ENCODE measurements at regions not wholly inside any gene's neighbourhood (a gene's known extent, or its start where the extent isn't known, plus 50 kb on each side); places are given as distances from the start of the nearest gene placed in this dataset.

GRCh38 chr2:168401771-168402170, 54.3 kb upstream of the CERS6 start:
- H3K4me2 ChIP-seq (ENCODE audit: low read depth, low read length, poor library complexity, severe bottlenecking), result no peak overlapping the region
- H3K4me3 ChIP-seq (ENCODE audit: insufficient read depth, low read length, poor library complexity, severe bottlenecking), result no peak overlapping the region
- no peak overlapping the region for H3K9ac ChIP-seq (ENCODE audit: low read length)
- no peak overlapping the region for H3K27ac ChIP-seq (ENCODE audit: low read depth, low read length)
- H3K9me2 ChIP-seq (replicated peaks; ENCODE audit: insufficient read depth, low read length), result no peaks in the 10 kb centered on the region
- H2AFZ ChIP-seq (ENCODE audit: low read depth, low read length, severe bottlenecking), result no peak overlapping the region
- TF ChIP-seq CTCF (IDR thresholded peaks at IDR 0.05; ENCODE audit: insufficient read depth, low read length, poor library complexity, severe bottlenecking), result no peak
- TF ChIP-seq EZH2phosphoT487 (conservative IDR thresholded peaks at IDR 0.05; ENCODE audit: low read length), result no peak
- no peaks in the 10 kb centered on the region for H3K27me3 ChIP-seq (ENCODE audit: low read length)
- H3F3A ChIP-seq (ENCODE audit: insufficient read depth), result no peaks in the 10 kb centered on the region
- H3K79me2 ChIP-seq (ENCODE audit: insufficient read depth, low read length), result no peaks in the 10 kb centered on the region
- H4K20me1 ChIP-seq (ENCODE audit: low read depth, low read length), result no peaks in the 10 kb centered on the region
- no peaks in the 10 kb centered on the region for H3K9me3 ChIP-seq (ENCODE audit: insufficient read depth, low read length)
- no peaks in the 10 kb centered on the region for H3K36me3 ChIP-seq (ENCODE audit: low read length)

DNA sequence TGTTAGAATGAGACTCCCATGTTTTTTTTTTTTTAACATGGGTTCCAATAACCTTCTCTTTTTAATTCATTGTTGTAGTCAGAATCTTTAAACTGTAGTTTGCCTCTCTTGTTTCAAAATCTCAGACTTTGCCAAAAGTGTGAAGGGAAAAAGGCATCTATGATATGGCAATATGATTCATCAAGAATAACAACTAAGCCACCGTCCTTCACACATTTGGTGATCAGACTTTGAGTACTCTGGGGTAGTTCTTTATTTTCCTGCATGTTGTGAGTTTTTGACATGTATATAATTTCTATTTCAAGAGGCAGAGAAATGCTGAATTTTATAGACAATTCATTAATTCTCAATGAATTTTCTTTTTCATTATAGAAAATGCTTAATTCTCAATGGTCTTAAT, 53.5 kb upstream of the CERS6 start:
- no peaks in the 10 kb centered on the region for H4K20me1 ChIP-seq (ENCODE audit: low read depth, low read length)
- H3K27me3 ChIP-seq (ENCODE audit: low read length), result no peaks in the 10 kb centered on the region
- H3K79me2 ChIP-seq (ENCODE audit: insufficient read depth, low read length), result no peaks in the 10 kb centered on the region
- no peaks in the 10 kb centered on the region for H3F3A ChIP-seq (ENCODE audit: insufficient read depth)
- no peak overlapping the region for H3K4me2 ChIP-seq (ENCODE audit: low read depth, low read length, poor library complexity, severe bottlenecking)
- H3K9me3 ChIP-seq (ENCODE audit: insufficient read depth, low read length), result no peaks in the 10 kb centered on the region
- TF ChIP-seq CTCF (IDR thresholded peaks at IDR 0.05; ENCODE audit: insufficient read depth, low read length, poor library complexity, severe bottlenecking), result no peak
- no peaks in the 10 kb centered on the region for H3K9me2 ChIP-seq (replicated peaks; ENCODE audit: insufficient read depth, low read length)
- no peak overlapping the region for H3K27ac ChIP-seq (ENCODE audit: low read depth, low read length)
- H2AFZ ChIP-seq (ENCODE audit: low read depth, low read length, severe bottlenecking), result no peak overlapping the region
- no peaks in the 10 kb centered on the region for H3K36me3 ChIP-seq (ENCODE audit: low read length)
- no peak overlapping the region for H3K9ac ChIP-seq (ENCODE audit: low read length)
- H3K4me3 ChIP-seq (ENCODE audit: insufficient read depth, low read length, poor library complexity, severe bottlenecking), result no peak overlapping the region

DNA sequence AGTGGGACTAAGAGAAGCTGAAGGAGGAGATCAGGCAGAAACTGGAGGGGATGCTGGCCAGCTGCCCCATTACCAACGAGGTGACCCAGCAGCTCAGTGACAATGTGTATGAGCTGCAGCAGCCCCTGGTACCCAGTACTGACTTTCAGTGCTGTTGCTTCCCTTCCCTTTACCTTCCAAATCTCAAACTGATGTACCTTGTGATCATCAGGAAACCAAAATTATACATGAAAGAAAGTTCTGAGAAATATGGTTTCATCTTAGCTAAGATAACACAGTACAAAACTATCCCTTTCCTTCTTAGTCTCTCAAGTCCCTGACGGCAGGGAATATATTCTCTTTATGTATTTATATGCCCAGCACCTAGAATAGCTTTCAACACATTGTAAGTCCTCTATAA, 52.3 kb upstream of the CERS6 start:
- Histone ChIP-seq H3K4me3 (ENCODE audit: insufficient read depth, low read length, poor library complexity, severe bottlenecking) (no peak overlapping the region), H3K9me3 (ENCODE audit: insufficient read depth, low read length) (no peaks in the 10 kb centered on the region), H3K27ac (ENCODE audit: low read depth, low read length) (no peak overlapping the region), H3K4me2 (ENCODE audit: low read depth, low read length, poor library complexity, severe bottlenecking) (no peak overlapping the region), H4K20me1 (ENCODE audit: low read depth, low read length) (no peaks in the 10 kb centered on the region), H3K36me3 (ENCODE audit: low read length) (no peaks in the 10 kb centered on the region), H3K79me2 (ENCODE audit: insufficient read depth, low read length) (no peaks in the 10 kb centered on the region), H3K9ac (ENCODE audit: low read length) (no peak overlapping the region), H2AFZ (ENCODE audit: low read depth, low read length, severe bottlenecking) (no peak overlapping the region), H3F3A (ENCODE audit: insufficient read depth) (no peaks in the 10 kb centered on the region), H3K27me3 (ENCODE audit: low read length) (no peaks in the 10 kb centered on the region), H3K9me2 (replicated peaks; ENCODE audit: insufficient read depth, low read length) (no peaks in the 10 kb centered on the region)
- no peak for TF ChIP-seq CTCF (IDR thresholded peaks at IDR 0.05; ENCODE audit: insufficient read depth, low read length, poor library complexity, severe bottlenecking)
- no peak for TF ChIP-seq EZH2phosphoT487 (conservative IDR thresholded peaks at IDR 0.05; ENCODE audit: low read length)

DNA sequence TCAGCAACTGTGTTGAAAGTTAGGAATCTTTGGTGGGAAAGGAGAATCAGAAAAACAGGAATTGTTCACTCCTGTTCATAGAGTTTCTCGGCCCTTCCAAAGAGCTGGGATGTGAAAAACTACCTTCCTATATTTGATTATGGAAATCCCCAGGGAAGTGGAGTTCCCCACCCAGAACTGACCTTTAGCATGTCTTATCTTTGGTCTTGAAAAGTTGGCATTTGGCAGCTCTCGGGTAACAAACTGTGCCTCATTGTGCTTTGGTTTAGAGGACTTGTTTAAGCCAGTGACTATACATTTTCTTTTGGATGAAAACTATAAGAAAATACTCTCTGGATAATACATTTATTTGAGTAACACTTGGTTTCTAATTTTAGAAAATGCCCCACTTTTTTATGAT, 51.3 kb upstream of the CERS6 start:
- H3K79me2 ChIP-seq (ENCODE audit: insufficient read depth, low read length), result no peaks in the 10 kb centered on the region
- no peak for TF ChIP-seq EZH2phosphoT487 (conservative IDR thresholded peaks at IDR 0.05; ENCODE audit: low read length)
- no peak for TF ChIP-seq CTCF (IDR thresholded peaks at IDR 0.05; ENCODE audit: insufficient read depth, low read length, poor library complexity, severe bottlenecking)
- no peaks in the 10 kb centered on the region for H3F3A ChIP-seq (ENCODE audit: insufficient read depth)
- no peak overlapping the region for H3K4me2 ChIP-seq (ENCODE audit: low read depth, low read length, poor library complexity, severe bottlenecking)
- H3K4me3 ChIP-seq (ENCODE audit: insufficient read depth, low read length, poor library complexity, severe bottlenecking), result no peak overlapping the region
- no peak overlapping the region for H2AFZ ChIP-seq (ENCODE audit: low read depth, low read length, severe bottlenecking)
- no peak overlapping the region for H3K9ac ChIP-seq (ENCODE audit: low read length)
- H3K36me3 ChIP-seq (ENCODE audit: low read length), result no peaks in the 10 kb centered on the region
- no peak overlapping the region for H3K27ac ChIP-seq (ENCODE audit: low read depth, low read length)
- H3K27me3 ChIP-seq (ENCODE audit: low read length), result no peaks in the 10 kb centered on the region
- no peaks in the 10 kb centered on the region for H3K9me2 ChIP-seq (replicated peaks; ENCODE audit: insufficient read depth, low read length)
- H3K9me3 ChIP-seq (ENCODE audit: insufficient read depth, low read length), result no peaks in the 10 kb centered on the region
- no peaks in the 10 kb centered on the region for H4K20me1 ChIP-seq (ENCODE audit: low read depth, low read length)
